ENCODE measurements at regions not wholly inside any gene's neighbourhood (a gene's known extent, or its start where the extent isn't known, plus 50 kb on each side); places are given as distances from the start of the nearest gene placed in this dataset.

DNA sequence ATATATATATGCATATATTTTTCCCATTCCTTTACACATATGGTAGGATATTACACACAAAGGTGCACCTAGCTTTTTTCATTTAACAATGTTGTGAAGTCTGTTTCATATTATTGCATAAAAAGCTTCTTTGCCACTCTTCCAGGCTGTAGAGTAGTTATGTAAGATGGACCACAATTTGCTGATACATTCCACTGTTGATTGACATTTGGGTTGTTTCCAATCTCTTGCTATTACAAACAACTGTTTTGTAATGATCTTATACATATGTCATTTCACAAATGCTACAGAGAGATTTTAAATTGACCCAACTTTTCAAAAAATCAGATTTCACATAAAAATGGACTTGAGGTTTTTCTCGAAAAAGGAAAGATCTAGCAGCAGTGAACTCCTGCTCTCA lies 301.4 kb downstream of the CDCA7 start (continued):
- TF ChIP-seq POLR2A (IDR thresholded peaks at IDR 0.05; ENCODE audit: control extremely low read depth in 1 of 2, low read depth in 2 of 2, low read length in 2 of 2), result no peak
- TF ChIP-seq, protein P1, sequence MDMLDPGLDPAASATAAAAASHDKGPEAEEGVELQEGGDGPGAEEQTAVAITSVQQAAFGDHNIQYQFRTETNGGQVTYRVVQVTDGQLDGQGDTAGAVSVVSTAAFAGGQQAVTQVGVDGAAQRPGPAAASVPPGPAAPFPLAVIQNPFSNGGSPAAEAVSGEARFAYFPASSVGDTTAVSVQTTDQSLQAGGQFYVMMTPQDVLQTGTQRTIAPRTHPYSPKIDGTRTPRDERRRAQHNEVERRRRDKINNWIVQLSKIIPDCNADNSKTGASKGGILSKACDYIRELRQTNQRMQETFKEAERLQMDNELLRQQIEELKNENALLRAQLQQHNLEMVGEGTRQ (IDR thresholded peaks at IDR 0.05; ENCODE audit: low read length), result no peak
